ENCODE measurements at regions not wholly inside any gene's neighbourhood (a gene's known extent, or its start where the extent isn't known, plus 50 kb on each side); places are given as distances from the start of the nearest gene placed in this dataset.
"Not testable (repeated sequence)": the region's sequence is repeated elsewhere in the genome, so short reads cannot be mapped to it uniquely, and the experiment has no call there.

GRCh38 chr6:133799043-133799442 is 89.9 kb upstream of the TCF21 start:
- no peak for FAIRE-seq

DNA sequence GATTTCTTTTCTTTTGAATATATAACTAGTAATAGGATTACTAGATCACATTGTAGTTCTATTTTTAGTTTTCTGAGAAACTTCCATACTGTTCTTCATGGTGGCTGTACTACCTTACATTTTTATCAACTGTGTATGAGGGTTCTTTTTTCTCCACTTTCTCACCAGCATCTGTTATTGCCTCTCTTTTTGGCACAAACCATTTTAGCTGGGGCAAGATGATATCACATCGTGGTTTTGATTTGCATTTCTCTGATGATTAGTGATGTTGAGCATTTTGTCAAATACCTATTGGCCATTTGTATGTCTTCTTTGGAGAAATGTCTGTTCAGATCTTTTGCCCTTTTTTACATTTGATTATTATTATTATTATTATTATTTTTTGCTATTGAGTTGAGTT is 86.1 kb upstream of the TCF21 start:
- FAIRE-seq = no peak

- FAIRE-seq = no peak
Measured at GRCh38 chr6:133804265-133804664, 84.6 kb upstream of the TCF21 start.

- no peak for FAIRE-seq
Measured at GRCh38 chr6:133805876-133806275, 83.0 kb upstream of the TCF21 start.

DNA sequence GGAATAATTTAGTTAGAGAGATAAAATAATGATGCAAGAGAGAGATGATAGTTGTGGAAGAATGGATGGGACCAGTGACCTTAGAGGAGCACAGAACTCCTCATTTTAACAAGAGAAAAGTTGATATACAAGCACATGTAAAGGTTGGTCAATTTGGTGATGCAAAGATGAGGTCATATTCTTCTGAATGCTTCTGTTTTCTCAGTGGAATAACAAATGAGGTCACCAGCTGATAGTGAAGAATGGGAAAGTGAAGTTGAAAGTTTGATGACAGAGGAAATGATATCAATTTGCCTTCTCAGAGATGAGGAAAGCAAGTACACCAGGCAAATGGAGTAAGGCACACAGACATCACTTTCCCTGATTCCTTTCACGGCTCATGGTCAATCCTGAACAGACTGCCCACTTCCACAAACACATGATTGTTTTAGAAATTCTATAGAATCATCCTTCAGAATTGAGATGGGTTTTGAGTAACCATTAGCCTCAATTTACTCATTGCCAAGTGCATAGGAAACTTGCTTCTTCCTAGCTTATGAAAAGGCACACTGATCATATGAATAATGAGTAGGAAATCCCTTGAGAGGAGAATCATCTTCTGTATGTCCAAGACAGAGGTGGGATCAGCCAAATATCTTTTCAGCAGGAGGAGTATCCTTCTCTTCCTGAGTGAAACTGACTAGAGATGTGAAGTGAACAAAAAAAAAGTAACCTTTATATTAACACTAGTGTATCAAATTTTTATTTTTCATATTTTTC is 82.4 kb upstream of the TCF21 start:
- no peak for FAIRE-seq

DNA sequence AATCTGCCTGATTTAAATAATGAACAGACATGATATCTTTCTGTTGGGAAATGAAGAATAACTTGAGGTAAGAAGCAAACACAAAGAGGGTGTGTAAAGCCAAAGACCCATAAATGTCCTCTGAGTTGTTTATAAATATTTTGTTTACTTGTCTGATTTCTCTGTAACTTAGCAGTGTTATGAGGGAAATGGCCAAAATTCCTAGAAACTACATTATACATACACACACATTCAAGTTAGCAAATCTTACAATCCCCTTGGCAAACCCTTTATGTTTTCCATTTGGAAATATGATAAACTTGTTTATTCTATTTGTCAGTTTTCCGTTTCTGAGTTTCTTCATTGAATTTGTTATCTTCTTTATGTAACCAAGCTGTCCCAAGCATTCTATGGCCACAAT is 81.4 kb upstream of the TCF21 start:
- FAIRE-seq = no peak

GRCh38 chr6:133809406-133809805 is 79.5 kb upstream of the TCF21 start:
- no peak for FAIRE-seq

GRCh38 chr6:133811557-133811956 is 77.4 kb upstream of the TCF21 start:
- no peak for FAIRE-seq

- FAIRE-seq = not testable (repeated sequence)
Measured at GRCh38 chr6:133812446-133812845, 76.5 kb upstream of the TCF21 start.

DNA sequence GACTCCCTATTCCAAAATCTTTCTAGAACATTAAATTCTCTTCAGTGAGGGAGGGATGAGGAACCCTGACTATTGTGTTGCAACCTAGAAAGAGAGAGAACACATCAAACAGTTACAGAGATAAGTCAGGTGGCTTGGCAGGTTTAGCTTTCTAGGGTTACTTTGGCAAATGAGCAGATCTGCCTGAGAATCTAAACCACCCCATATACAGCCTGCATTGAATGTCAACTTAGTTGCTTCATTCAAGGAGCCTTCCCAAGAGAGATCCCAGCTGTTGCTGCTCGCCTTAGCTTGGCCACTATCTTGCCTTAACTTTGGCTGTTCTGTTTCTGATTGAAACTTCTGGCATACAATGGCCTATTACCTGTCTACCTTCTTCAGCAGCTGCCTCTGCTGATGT is 74.7 kb upstream of the TCF21 start:
- FAIRE-seq = no peak

GRCh38 chr6:133814797-133815196 is 74.1 kb upstream of the TCF21 start:
- FAIRE-seq = no peak

DNA sequence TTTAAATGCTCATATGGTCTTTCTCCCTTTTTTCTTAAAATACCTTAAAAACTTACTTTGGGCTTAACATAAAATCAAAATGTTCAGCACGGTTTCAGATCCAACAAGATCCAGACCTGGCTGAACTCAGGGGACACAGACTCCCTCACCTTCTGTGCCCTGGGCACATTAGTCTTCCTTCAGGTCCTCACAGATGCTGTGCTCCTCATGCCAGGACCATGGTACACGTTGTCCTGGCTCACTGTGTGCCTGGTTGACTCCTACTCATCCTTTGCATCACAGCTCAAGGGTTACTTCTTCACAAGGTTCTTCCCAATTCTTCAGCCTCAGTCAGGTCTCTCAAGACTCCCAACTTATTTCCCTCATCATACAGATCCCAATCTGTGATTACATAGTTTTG is 73.6 kb upstream of the TCF21 start:
- no peak for FAIRE-seq

GRCh38 chr6:133816171-133816570 is 72.7 kb upstream of the TCF21 start:
- FAIRE-seq = peak; percentile 94

DNA sequence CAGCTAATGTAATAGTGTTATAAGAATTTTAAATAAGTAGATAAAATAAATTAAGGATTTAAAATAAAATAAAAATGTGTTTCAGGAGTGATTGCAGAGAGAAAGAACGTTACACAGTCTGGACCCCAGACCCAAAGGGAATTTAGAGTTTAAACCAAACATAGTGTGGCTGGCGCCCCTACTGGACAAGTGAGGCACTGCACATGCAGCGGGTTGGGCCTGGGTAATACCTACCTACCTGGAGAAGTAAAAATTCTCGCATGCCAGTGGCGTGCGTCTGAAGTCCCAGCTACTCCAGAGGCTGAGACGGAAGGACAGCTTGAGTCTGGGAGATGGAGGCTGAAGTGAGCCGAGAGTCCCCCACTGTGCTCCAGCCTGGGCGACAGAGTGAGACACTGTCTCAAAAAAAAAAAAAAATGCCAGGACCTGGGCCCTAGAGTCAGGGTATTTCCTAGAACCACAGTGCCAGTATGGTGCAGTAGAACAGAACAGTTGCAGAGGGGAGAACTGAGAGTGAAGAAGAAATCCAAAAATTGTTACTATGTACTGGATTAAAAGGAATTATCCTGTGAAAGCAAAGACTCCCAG is 71.4 kb upstream of the TCF21 start:
- FAIRE-seq = no peak

DNA sequence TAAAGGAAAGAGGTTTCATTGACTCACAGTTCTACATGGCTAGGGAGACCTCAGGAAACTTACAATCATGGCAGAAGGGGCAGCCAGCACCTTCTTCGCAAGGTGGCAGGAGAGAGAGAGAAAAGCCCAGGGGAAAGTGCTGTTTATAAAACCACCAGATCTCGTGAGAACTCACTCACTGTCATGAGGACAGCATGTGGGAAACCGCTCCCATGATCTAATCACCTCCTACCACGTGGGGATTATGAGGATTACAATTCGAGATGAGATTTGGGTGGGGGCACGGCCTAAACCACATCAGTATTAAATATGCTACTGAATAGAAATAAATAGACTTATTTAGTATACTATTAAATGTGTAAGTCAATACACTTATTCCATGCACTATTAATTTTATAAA is 70.6 kb upstream of the TCF21 start:
- FAIRE-seq = no peak

DNA sequence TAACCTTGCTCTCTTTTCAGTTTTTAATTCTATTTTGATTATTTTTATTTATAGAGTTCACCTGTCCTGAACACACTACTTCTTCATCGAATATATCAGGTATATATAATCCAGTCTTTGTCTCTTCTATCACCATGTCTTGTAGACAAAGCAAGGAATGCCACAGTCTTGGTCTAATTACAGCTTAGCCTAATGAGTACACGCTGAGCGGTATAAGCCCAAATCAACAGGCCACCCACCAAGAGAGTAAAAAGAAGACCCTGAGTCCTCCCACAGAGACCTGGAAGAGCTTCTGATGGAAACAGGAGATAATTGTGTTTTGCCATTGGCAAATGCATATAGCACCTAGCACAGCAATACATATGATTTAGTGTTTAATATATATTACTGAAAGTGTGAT is 68.7 kb upstream of the TCF21 start:
- FAIRE-seq = no peak

GRCh38 chr6:133827766-133828165 is 61.1 kb upstream of the TCF21 start:
- FAIRE-seq = no peak

GRCh38 chr6:133833949-133834359 is 55.0 kb upstream of the TCF21 start:
- no peak for FAIRE-seq

- no peak for FAIRE-seq
Measured at GRCh38 chr6:133834472-133835170, 54.3 kb upstream of the TCF21 start.

- no peak for FAIRE-seq
Measured at GRCh38 chr6:133835901-133836300, 53.0 kb upstream of the TCF21 start.

GRCh38 chr6:133837801-133838349 is 51.0 kb upstream of the TCF21 start:
- FAIRE-seq = no peak

Data from endometrium (tissue), 2 donors.